ENCODE measurements at regions not wholly inside any gene's neighbourhood (a gene's known extent, or its start where the extent isn't known, plus 50 kb on each side); places are given as distances from the start of the nearest gene placed in this dataset.

- intact Hi-C loops (cut with micrococcal nuclease) = no loop called here
Observed at GRCh38 chr2:41040782-41041520, 589.1 kb upstream of the SLC8A1 start.

GRCh38 chr2:41042343-41042742 lies 590.5 kb upstream of the SLC8A1 start:
- intact Hi-C loops (cut with micrococcal nuclease) = no loop called here

GRCh38 chr2:41061356-41061755 lies 609.5 kb upstream of the SLC8A1 start:
- intact Hi-C loops (cut with micrococcal nuclease) = no loop called here

GRCh38 chr2:41062336-41062735 lies 610.4 kb upstream of the SLC8A1 start:
- intact Hi-C loops (cut with micrococcal nuclease) = no loop called here

GRCh38 chr2:41066168-41066567 lies 614.3 kb upstream of the SLC8A1 start:
- intact Hi-C loops (cut with micrococcal nuclease) = no loop called here

GRCh38 chr2:41068740-41069139 lies 616.9 kb upstream of the SLC8A1 start:
- intact Hi-C loops (cut with micrococcal nuclease) = no loop called here

GRCh38 chr2:41078341-41078740 lies 626.5 kb upstream of the SLC8A1 start:
- intact Hi-C loops (cut with micrococcal nuclease) = no loop called here

GRCh38 chr2:41079011-41079410 lies 627.1 kb upstream of the SLC8A1 start:
- intact Hi-C loops (cut with micrococcal nuclease) = no loop called here

GRCh38 chr2:41084321-41084720 lies 632.4 kb upstream of the SLC8A1 start:
- intact Hi-C loops (cut with micrococcal nuclease) = no loop called here

- intact Hi-C loops (cut with micrococcal nuclease) = no loop called here
Observed at GRCh38 chr2:41087946-41088345, 636.1 kb upstream of the SLC8A1 start.

GRCh38 chr2:41101281-41101680 lies 649.4 kb upstream of the SLC8A1 start:
- intact Hi-C loops (cut with micrococcal nuclease) = no loop called here

- intact Hi-C loops (cut with micrococcal nuclease) = no loop called here
Observed at GRCh38 chr2:41109744-41110143, 657.9 kb upstream of the SLC8A1 start.

- intact Hi-C loops (cut with micrococcal nuclease) = no loop called here
Observed at GRCh38 chr2:41111836-41112627, 660.1 kb upstream of the SLC8A1 start.

GRCh38 chr2:41116106-41116797 lies 664.4 kb upstream of the SLC8A1 start:
- intact Hi-C loops (cut with micrococcal nuclease) = no loop called here

GRCh38 chr2:41119489-41119888 lies 667.6 kb upstream of the SLC8A1 start:
- intact Hi-C loops (cut with micrococcal nuclease) = no loop called here

GRCh38 chr2:41123341-41123740 lies 671.5 kb upstream of the SLC8A1 start:
- intact Hi-C loops (cut with micrococcal nuclease) = no loop called here

- intact Hi-C loops (cut with micrococcal nuclease) = no loop called here
Observed at GRCh38 chr2:41127351-41127750, 675.5 kb upstream of the SLC8A1 start.

- intact Hi-C loops (cut with micrococcal nuclease) = no loop called here
Observed at GRCh38 chr2:41129988-41130387, 678.1 kb upstream of the SLC8A1 start.

GRCh38 chr2:41137031-41137430 lies 685.1 kb upstream of the SLC8A1 start:
- intact Hi-C loops (cut with micrococcal nuclease) = no loop called here

GRCh38 chr2:41141146-41141791 lies 689.4 kb upstream of the SLC8A1 start:
- intact Hi-C loops (cut with micrococcal nuclease) = no loop called here

GRCh38 chr2:41142478-41142877 lies 690.6 kb upstream of the SLC8A1 start:
- intact Hi-C loops (cut with micrococcal nuclease) = no loop called here

GRCh38 chr2:41145066-41145465 lies 693.2 kb upstream of the SLC8A1 start:
- intact Hi-C loops (cut with micrococcal nuclease) = no loop called here
